IMR-90 (cell line): ENCODE measurements at regions not wholly inside any gene's neighbourhood (a gene's known extent, or its start where the extent isn't known, plus 50 kb on each side); places are given as distances from the start of the nearest gene placed in this dataset.

ENCODE experiments used
- ATAC-seq: fragments of 200-7000 bp; cut with Tn5 transposase; 2 replicates; pipeline ENCODE4 v1.9.1; 2020; ENCODE audit warnings: low read depth, mild to moderate bottlenecking, moderate library complexity
- BruUV-seq: library from RNA; stranded (reverse); fragments of 400-500 nt; replicated peaks from 2 replicates; lab custom pipeline; 2021; lab: Mats Ljungman, UMichigan
- CTCF ChIA-PET: fragments of 300-600 bp; formaldehyde crosslinking; extraction: SDS; loops from one replicate; lab custom pipeline; 2021; ENCODE audit warnings: antibody characterized with exemption; lab: Yijun Ruan, JAX
- POLR2A ChIA-PET: fragments of 300-600 bp; sonication (Branson Sonifier 250); formaldehyde crosslinking; loops from one replicate; lab custom pipeline; 2022; ENCODE audit warnings: antibody characterized with exemption; ENCODE audit not compliant: unreplicated experiment; lab: Charles Lee
- DNase-seq: peaks from one replicate; pipeline ENCODE4 v3.0.0; 2013
- H2AFZ ChIP-seq: replicated peaks from 2 replicates; pipeline ENCODE3; 2013; ENCODE audit warnings: low read length, mild to moderate bottlenecking; ENCODE audit not compliant: poor library complexity
- H2AK5ac ChIP-seq: 2 replicates; pipeline ENCODE4 v1.6.1; 2013; ENCODE audit warnings: low read depth, low read length, inconsistent platforms
- H2AK9ac ChIP-seq: replicated peaks from 2 replicates; pipeline ENCODE3; 2013; ENCODE audit warnings: mild to moderate bottlenecking, low read depth, low read length, moderate library complexity; ENCODE audit not compliant: poor library complexity
- H2BK120ac ChIP-seq: 2 replicates; pipeline ENCODE4 v1.6.1; 2013; ENCODE audit warnings: low read depth, low read length, inconsistent platforms
- H2BK15ac ChIP-seq: 3 replicates; pipeline ENCODE4 v1.6.1; 2013; ENCODE audit warnings: low read depth, low read length, inconsistent platforms
- H2BK20ac ChIP-seq: 2 replicates; pipeline ENCODE4 v1.6.1; 2013; ENCODE audit warnings: low read depth, mild to moderate bottlenecking, inconsistent platforms, low read length, moderate library complexity
- H2BK5ac ChIP-seq: 2 replicates; pipeline ENCODE4 v1.6.1; 2013; ENCODE audit warnings: mild to moderate bottlenecking, low read depth, low read length, inconsistent platforms; ENCODE audit not compliant: poor library complexity, severe bottlenecking
- H3K14ac ChIP-seq: replicated peaks from 2 replicates; pipeline ENCODE4 v1.6.1; 2013; ENCODE audit warnings: low read depth, low read length, inconsistent platforms
- H3K18ac ChIP-seq: 2 replicates; pipeline ENCODE4 v1.6.1; 2013; ENCODE audit warnings: low read depth, low read length, control low read depth
- H3K23ac ChIP-seq: 2 replicates; pipeline ENCODE4 v1.6.1; 2013; ENCODE audit warnings: low read depth, low read length, inconsistent platforms
- H3K27ac ChIP-seq: 2 replicates; pipeline ENCODE4 v1.5.1; 2013; ENCODE audit warnings: mild to moderate bottlenecking, control low read depth, low read length; ENCODE audit not compliant: insufficient read depth
- H3K27me3 ChIP-seq: 2 replicates; pipeline ENCODE4 v1.6.1; 2013; ENCODE audit warnings: low read length; ENCODE audit not compliant: control insufficient read depth, insufficient read depth
- H3K36me3 ChIP-seq: 2 replicates; pipeline ENCODE4 v1.6.1; 2013; ENCODE audit warnings: low read length, mixed read lengths; ENCODE audit not compliant: control insufficient read depth, insufficient read depth
- H3K4ac ChIP-seq: 2 replicates; pipeline ENCODE4 v1.6.1; 2013; ENCODE audit warnings: low read depth, low read length, inconsistent platforms
- H3K4me1 ChIP-seq: 2 replicates; pipeline ENCODE4 v1.6.1; 2013; ENCODE audit warnings: low read length, mixed read lengths; ENCODE audit not compliant: control insufficient read depth, insufficient read depth
- H3K4me2 ChIP-seq: 2 replicates; pipeline ENCODE4 v1.6.1; 2013; ENCODE audit warnings: low read depth, mild to moderate bottlenecking, control low read depth, low read length, moderate library complexity
- H3K4me3 ChIP-seq: 2 replicates; pipeline ENCODE4 v1.5.1; 2013; ENCODE audit warnings: low read depth, mild to moderate bottlenecking, control low read depth, low read length, moderate library complexity; ENCODE audit not compliant: insufficient read depth
- H3K56ac ChIP-seq: 2 replicates; pipeline ENCODE4 v1.6.1; 2013; ENCODE audit warnings: low read length, inconsistent platforms; ENCODE audit not compliant: insufficient read depth; ENCODE audit errors: extremely low read depth
- H3K79me1 ChIP-seq, 2 experiments: 2 replicates each; pipeline ENCODE4 v1.6.1; 2013; ENCODE audit warnings: low read length in 2 of 2, inconsistent platforms in 1 of 2, low read depth in 1 of 2
- H3K9ac ChIP-seq: 2 replicates; pipeline ENCODE4 v1.6.1; 2013; ENCODE audit warnings: low read depth, low read length, control low read depth
- H3K9me1 ChIP-seq: 2 replicates; pipeline ENCODE4 v1.6.1; 2013; ENCODE audit warnings: low read length, inconsistent platforms; ENCODE audit not compliant: insufficient read depth
- H3K9me3 ChIP-seq: 2 replicates; pipeline ENCODE4 v1.6.1; 2013; ENCODE audit warnings: low read length; ENCODE audit not compliant: control insufficient read depth, insufficient read depth
- H4K20me1 ChIP-seq: 2 replicates; pipeline ENCODE4 v1.6.1; 2013; ENCODE audit warnings: low read length, inconsistent platforms; ENCODE audit not compliant: insufficient read depth
- H4K5ac ChIP-seq: 2 replicates; pipeline ENCODE4 v1.6.1; 2013; ENCODE audit warnings: mild to moderate bottlenecking, low read depth, low read length, control low read depth
- H4K8ac ChIP-seq, 2 experiments: 2 replicates each; pipeline ENCODE4 v1.6.1; 2013; ENCODE audit warnings: low read depth in 2 of 2, low read length in 2 of 2, control low read depth in 1 of 2, inconsistent platforms in 1 of 2
- H4K91ac ChIP-seq: 2 replicates; pipeline ENCODE4 v1.6.1; 2013; ENCODE audit warnings: low read depth, low read length, inconsistent platforms; ENCODE audit not compliant: insufficient read depth
- BHLHE40 ChIP-seq: fragments of 150-350 bp; IDR thresholded peaks from 2 replicates; pipeline ENCODE4 v1.6.1; 2016; ENCODE audit warnings: mild to moderate bottlenecking, low read depth, low read length
- CEBPB ChIP-seq: IDR thresholded peaks from 2 replicates; pipeline ENCODE4 v1.6.1; 2012; ENCODE audit warnings: low read depth, low read length, improper control_type of control experiment
- WGBS, 2 experiments: methylation state at CpG; one replicate each; pipeline versions ENCODE4 v1.1.5 to v1.1.7; 2013; ENCODE audit warnings: missing lambda C conversion rate in 2 of 2; ENCODE audit not compliant: insufficient read length in 1 of 2; ENCODE audit errors: extremely low coverage in 2 of 2; 5-methylcytosine and 5-hydroxymethylcytosine counted together
- dilution Hi-C: fragments of 300-500 bp; cut with HindIII; formaldehyde crosslinking; loops from one replicate; pipeline ENCODE4 v1.14.3; 2018; ENCODE audit warnings: low sequenced_read_pairs; ENCODE audit not compliant: unreplicated experiment
- in situ Hi-C: fragments of 300-500 bp; cut with MboI; formaldehyde crosslinking; loops from 3 replicates; pipeline ENCODE4 v1.14.3; 2019; ENCODE audit warnings: low sequenced_read_pairs, inconsistent platforms, mixed read lengths
- intact Hi-C: fragments of 100-400 bp; cut with micrococcal nuclease; formaldehyde crosslinking; loops from 2 replicates; pipeline ENCODE4 v1.10.0; 2022

DNA sequence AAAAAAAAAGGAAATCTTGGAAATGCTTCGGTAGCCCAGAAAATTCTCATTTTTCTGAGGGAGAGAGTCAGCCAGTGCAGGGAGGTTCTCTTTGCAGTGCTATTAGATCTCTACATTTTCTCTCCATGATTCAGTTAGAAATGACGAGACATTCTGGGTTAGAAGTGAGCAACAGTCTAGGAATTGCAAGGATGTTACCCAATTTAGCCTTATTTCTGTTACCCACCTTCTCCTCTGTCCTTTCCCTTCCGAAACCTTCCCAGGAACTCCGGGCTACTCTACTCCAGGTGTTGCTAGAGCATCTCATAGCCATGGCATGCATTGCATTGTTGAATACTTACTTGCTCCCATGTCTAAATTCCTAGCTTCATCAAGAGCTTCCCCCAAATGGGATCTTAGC, 106.8 kb downstream of the EDEM1 start:
- dilution Hi-C loops: no loop called here
- ChIA-PET POLR2A (no interaction called here), CTCF (no interaction called here)
- H3K4me1 ChIP-seq: no peaks in the 10 kb centered on the region; the same call in 1 of the 2 replicates
- no peak overlapping the region for H3K9ac ChIP-seq
- TF ChIP-seq CEBPB: peak; percentile 52; the same call in 1 of the 2 replicates
- no peak for TF ChIP-seq BHLHE40
- H3K14ac ChIP-seq: no peak overlapping the region
- ATAC-seq (peak; percentile 69), DNase-seq (peak; percentile 48)
- no peak overlapping the region for H3K4ac ChIP-seq
- H3K9me1 ChIP-seq: no peaks in the 10 kb centered on the region
- no peak overlapping the region for H2BK5ac ChIP-seq
- no peaks in the 10 kb centered on the region for H3K9me3 ChIP-seq
- H2BK120ac ChIP-seq: no peak overlapping the region
- no peak overlapping the region for H3K4me3 ChIP-seq
- no peak overlapping the region for H3K18ac ChIP-seq
- no peak overlapping the region for H2BK15ac ChIP-seq
- H4K5ac ChIP-seq: no peak overlapping the region
- H3K27ac ChIP-seq: no peak overlapping the region
- H2AK9ac ChIP-seq: no peak overlapping the region
- H3K23ac ChIP-seq: no peak overlapping the region
- no peaks in the 10 kb centered on the region for H4K20me1 ChIP-seq
- no peaks in the 10 kb centered on the region for H3K36me3 ChIP-seq
- H4K8ac ChIP-seq: no peak overlapping the region
- H2AK5ac ChIP-seq: no peak overlapping the region
- H3K79me1 ChIP-seq: no peaks in the 10 kb centered on the region
- H3K4me2 ChIP-seq: peak overlapping the region; percentile 15; the same call in 1 of the 2 replicates
- H3K27me3 ChIP-seq: no peaks in the 10 kb centered on the region
- in situ Hi-C loops: no loop called here
- H3K56ac ChIP-seq: no peak overlapping the region
- 17% methylated on average over 1 of the region's 4 CpGs; no CpG with 5 or more reads in 1 of the 2 experiments for WGBS, 2 experiments
- intact Hi-C loops: no loop called here
- H2AFZ ChIP-seq: no peak overlapping the region
- no peak overlapping the region for H2BK20ac ChIP-seq
- H4K91ac ChIP-seq: no peak overlapping the region
- BruUV-seq: no TSS peak
